K562 (cell line): ENCODE measurements at regions not wholly inside any gene's neighbourhood (a gene's known extent, or its start where the extent isn't known, plus 50 kb on each side); places are given as distances from the start of the nearest gene placed in this dataset.

Source experiments
- ATAC-seq: fragments of 200-7000 bp; cut with Tn5 transposase; 3 replicates; pipeline ENCODE4 v1.9.1; 2020; ENCODE audit warnings: moderate library complexity
- BruUV-seq: library from RNA; stranded (reverse); fragments of 400-500 nt; replicated peaks from 2 replicates; lab custom pipeline; 2021; lab: Mats Ljungman, UMichigan
- CTCF ChIA-PET: fragments of 300-600 bp; formaldehyde crosslinking; extraction: SDS; loops from one replicate; lab custom pipeline; 2021; ENCODE audit warnings: low intra/inter-chr PET ratio; lab: Yijun Ruan, JAX
- POLR2A ChIA-PET: fragments of 300-600, 350-650 bp; sonication (Branson Sonifier 250); formaldehyde crosslinking; extraction: SDS; loops from one replicate; lab custom pipeline; 2021; ENCODE audit warnings: antibody characterized with exemption, inconsistent platforms; lab: Yijun Ruan, JAX
- DNase-seq, 4 experiments: peaks; one replicate each; pipeline versions ENCODE4 v3.0.0 to v3.0.0-alpha.2; 2011 to 2018; ENCODE audit warnings: low spot score in 3 of 4, mixed read lengths in 3 of 4; ENCODE audit errors: extremely low read depth in 1 of 4
- FAIRE-seq: peaks from 2 replicates; lab custom pipeline; 2011; peaks lifted over from hg19 to GRCh38; lab: Jason Lieb, UNC
- H2AFZ ChIP-seq: 2 replicates; pipeline ENCODE4 v1.6.0; 2011; ENCODE audit warnings: low read depth, low read length, control low read depth, inconsistent platforms
- H3K27ac ChIP-seq: fragments of 200-600 bp; 3 replicates; pipeline ENCODE4 v1.8.0; 2011; ENCODE audit warnings: low read depth, mild to moderate bottlenecking, control low read depth, inconsistent platforms, low read length, moderate library complexity, mixed read lengths; ENCODE audit errors: extremely low read depth
- H3K27me3 ChIP-seq, 2 experiments: fragments of 300-600 bp in 1 of 2; 2 replicates in 1 of 2; 3 replicates in 1 of 2; pipeline versions ENCODE4 v1.6.0 to v1.8.0; 2011; ENCODE audit warnings: inconsistent platforms in 2 of 2, low read length in 2 of 2, mild to moderate bottlenecking in 1 of 2, mixed read lengths in 1 of 2, moderate library complexity in 1 of 2; ENCODE audit not compliant: control insufficient read depth in 2 of 2, insufficient read depth in 2 of 2
- H3K36me3 ChIP-seq: fragments of 300-600 bp; 3 replicates; pipeline ENCODE4 v1.8.0; 2011; ENCODE audit warnings: mild to moderate bottlenecking, low read length, inconsistent platforms; ENCODE audit not compliant: control insufficient read depth, insufficient read depth
- H3K4me1 ChIP-seq, 2 experiments: fragments of 200-600 bp in 1 of 2; replicated peaks in 1 of 2; 2 replicates in 1 of 2; 3 replicates in 1 of 2; pipeline versions ENCODE4 v1.5.1 to v1.8.0; 2011; ENCODE audit warnings: inconsistent platforms in 2 of 2, low read length in 2 of 2, mild to moderate bottlenecking in 1 of 2, mixed read lengths in 1 of 2, moderate library complexity in 1 of 2; ENCODE audit not compliant: control insufficient read depth in 2 of 2, insufficient read depth in 2 of 2
- H3K4me2 ChIP-seq: 2 replicates; pipeline ENCODE4 v1.6.1; 2011; ENCODE audit warnings: low read length, control low read depth, inconsistent platforms, mixed read lengths; ENCODE audit not compliant: insufficient read depth
- H3K4me3 ChIP-seq: fragments of 200-600 bp; sonication (generic), shearing (Covaris generic); 2 replicates; pipeline ENCODE4 v1.5.1; 2016; ENCODE audit warnings: control low read depth, inconsistent platforms
- H3K79me2 ChIP-seq: fragments of 200-600 bp; 3 replicates; pipeline ENCODE4 v1.8.0; 2011; ENCODE audit warnings: low read length, inconsistent platforms; ENCODE audit not compliant: control insufficient read depth, insufficient read depth
- H3K9ac ChIP-seq, 2 experiments: 2 replicates each; pipeline versions ENCODE4 v1.6.0 to v1.6.1; 2011; ENCODE audit warnings: low read depth in 2 of 2, low read length in 2 of 2, control low read depth in 1 of 2, inconsistent platforms in 1 of 2, mild to moderate bottlenecking in 1 of 2, mixed read lengths in 1 of 2; ENCODE audit not compliant: insufficient read depth in 1 of 2
- H3K9me1 ChIP-seq: one replicate; pipeline ENCODE4 v1.6.0; 2011; ENCODE audit warnings: inconsistent platforms, mild to moderate bottlenecking, low read length, moderate library complexity; ENCODE audit not compliant: control insufficient read depth, insufficient read depth
- H3K9me3 ChIP-seq: replicated peaks from 2 replicates; pipeline ENCODE4 v1.5.1; 2011; ENCODE audit warnings: low read depth, low read length, inconsistent platforms; ENCODE audit not compliant: control insufficient read depth, insufficient read depth
- H4K20me1 ChIP-seq: replicated peaks from 2 replicates; pipeline ENCODE4 v1.6.1; 2011; ENCODE audit warnings: low read length, inconsistent platforms, mixed read lengths; ENCODE audit not compliant: control insufficient read depth, insufficient read depth
- EGR1 ChIP-seq: fragments of 450-650 bp; conservative IDR thresholded peaks from 2 replicates; pipeline ENCODE4 v1.6.1; 2017; ENCODE audit warnings: mild to moderate bottlenecking
- PCBP2 ChIP-seq: fragments of 200-400 bp; formaldehyde crosslinking; IDR thresholded peaks from 2 replicates; pipeline ENCODE4 v1.6.1; 2018; ENCODE audit warnings: low read length, low read depth, mild to moderate bottlenecking, moderate library complexity; ENCODE audit not compliant: poor library complexity, severe bottlenecking
- SIN3B ChIP-seq: fragments of 450-650 bp; IDR thresholded peaks from 2 replicates; pipeline ENCODE4 v1.6.1; 2017; ENCODE audit warnings: low read depth, mild to moderate bottlenecking, moderate library complexity
- TAF15 ChIP-seq: fragments of 200-400 bp; formaldehyde crosslinking; IDR thresholded peaks from 2 replicates; pipeline ENCODE4 v1.6.1; 2017; ENCODE audit warnings: mild to moderate bottlenecking, low read depth, low read length, moderate library complexity
- ZBTB43 ChIP-seq: sonication (generic); formaldehyde crosslinking; IDR thresholded peaks from 2 replicates; pipeline ENCODE4 v1.8.0; 2023; ENCODE audit warnings: mild to moderate bottlenecking, missing genetic modification reagents
- ZBTB49 ChIP-seq: sonication (generic); formaldehyde crosslinking; IDR thresholded peaks from 2 replicates; pipeline ENCODE4 v1.8.0; 2022; ENCODE audit warnings: missing genetic modification reagents, mild to moderate bottlenecking, borderline replicate concordance
- ZNF263 ChIP-seq: sonication (generic); formaldehyde crosslinking; IDR thresholded peaks from 2 replicates; pipeline ENCODE4 v1.8.0; 2022; ENCODE audit warnings: mild to moderate bottlenecking, missing genetic modification reagents, borderline replicate concordance
- in situ Hi-C: fragments of 300-500 bp; cut with MboI; formaldehyde crosslinking; loops from 4 replicates; pipeline ENCODE4 v1.15.0; 2018; ENCODE audit warnings: inconsistent platforms, mixed read lengths
- intact Hi-C: fragments of 100-400 bp; cut with micrococcal nuclease; formaldehyde crosslinking; loops from 2 replicates; pipeline ENCODE4 v1.14.2; 2022
- TF ChIP-seq, protein P1 (sequence below), 2 experiments: fragments of 150-350 bp in 1 of 2; IDR thresholded peaks; 2 replicates each; pipeline ENCODE4 v1.6.1; 2012 to 2016; ENCODE audit warnings: low read depth in 2 of 2, low read length in 2 of 2, mild to moderate bottlenecking in 1 of 2, moderate library complexity in 1 of 2
- TF ChIP-seq, protein P2 (sequence below): fragments of 250-450 bp; sonication (Bioruptor Pico); IDR thresholded peaks from 2 replicates; pipeline ENCODE4 v1.6.1; 2021; ENCODE audit warnings: mild to moderate bottlenecking

GRCh38 chr1:230567221-230567575, 75.1 kb upstream of the COG2 start:
- H4K20me1 ChIP-seq: no peaks in the 10 kb centered on the region
- intact Hi-C loops: no loop called here
- TF ChIP-seq ZNF263 (CRISPR knock-in tag) (no peak), PCBP2 (no peak), TAF15 (no peak), EGR1 (no peak), ZBTB43 (CRISPR knock-in tag) (no peak), SIN3B (no peak), ZBTB49 (CRISPR knock-in tag) (no peak)
- TF ChIP-seq, protein P1, sequence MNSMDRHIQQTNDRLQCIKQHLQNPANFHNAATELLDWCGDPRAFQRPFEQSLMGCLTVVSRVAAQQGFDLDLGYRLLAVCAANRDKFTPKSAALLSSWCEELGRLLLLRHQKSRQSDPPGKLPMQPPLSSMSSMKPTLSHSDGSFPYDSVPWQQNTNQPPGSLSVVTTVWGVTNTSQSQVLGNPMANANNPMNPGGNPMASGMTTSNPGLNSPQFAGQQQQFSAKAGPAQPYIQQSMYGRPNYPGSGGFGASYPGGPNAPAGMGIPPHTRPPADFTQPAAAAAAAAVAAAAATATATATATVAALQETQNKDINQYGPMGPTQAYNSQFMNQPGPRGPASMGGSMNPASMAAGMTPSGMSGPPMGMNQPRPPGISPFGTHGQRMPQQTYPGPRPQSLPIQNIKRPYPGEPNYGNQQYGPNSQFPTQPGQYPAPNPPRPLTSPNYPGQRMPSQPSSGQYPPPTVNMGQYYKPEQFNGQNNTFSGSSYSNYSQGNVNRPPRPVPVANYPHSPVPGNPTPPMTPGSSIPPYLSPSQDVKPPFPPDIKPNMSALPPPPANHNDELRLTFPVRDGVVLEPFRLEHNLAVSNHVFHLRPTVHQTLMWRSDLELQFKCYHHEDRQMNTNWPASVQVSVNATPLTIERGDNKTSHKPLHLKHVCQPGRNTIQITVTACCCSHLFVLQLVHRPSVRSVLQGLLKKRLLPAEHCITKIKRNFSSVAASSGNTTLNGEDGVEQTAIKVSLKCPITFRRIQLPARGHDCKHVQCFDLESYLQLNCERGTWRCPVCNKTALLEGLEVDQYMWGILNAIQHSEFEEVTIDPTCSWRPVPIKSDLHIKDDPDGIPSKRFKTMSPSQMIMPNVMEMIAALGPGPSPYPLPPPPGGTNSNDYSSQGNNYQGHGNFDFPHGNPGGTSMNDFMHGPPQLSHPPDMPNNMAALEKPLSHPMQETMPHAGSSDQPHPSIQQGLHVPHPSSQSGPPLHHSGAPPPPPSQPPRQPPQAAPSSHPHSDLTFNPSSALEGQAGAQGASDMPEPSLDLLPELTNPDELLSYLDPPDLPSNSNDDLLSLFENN (IDR thresholded peaks at IDR 0.05; ENCODE audit: low read depth in 2 of 2, low read length in 2 of 2): no peak
- TF ChIP-seq, protein P2, sequence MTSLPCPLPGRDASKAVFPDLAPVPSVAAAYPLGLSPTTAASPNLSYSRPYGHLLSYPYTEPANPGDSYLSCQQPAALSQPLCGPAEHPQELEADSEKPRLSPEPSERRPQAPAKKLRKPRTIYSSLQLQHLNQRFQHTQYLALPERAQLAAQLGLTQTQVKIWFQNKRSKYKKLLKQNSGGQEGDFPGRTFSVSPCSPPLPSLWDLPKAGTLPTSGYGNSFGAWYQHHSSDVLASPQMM (CRISPR knock-in tag): no peak
- no peak overlapping the region for H2AFZ ChIP-seq
- FAIRE-seq (no peak), ATAC-seq (no peak), DNase-seq (no peak)
- no TSS peak for BruUV-seq
- H3K9me3 ChIP-seq: no peaks in the 10 kb centered on the region
- no peaks in the 10 kb centered on the region for H3K9me1 ChIP-seq
- H3K27ac ChIP-seq: no peak overlapping the region
- H3K36me3 ChIP-seq: no peaks in the 10 kb centered on the region
- CTCF ChIA-PET: no interaction called here
- H3K4me2 ChIP-seq: no peak overlapping the region
- in situ Hi-C loops: no loop called here
- POLR2A ChIA-PET: interaction anchor here (1.0 to 1.2 kb wide), 2 partner anchors 15 to 23 kb away, joined by 3 to 4 read pairs; no protein-coding TSS in a partner anchor
- H3K4me1 ChIP-seq: no peaks in the 10 kb centered on the region
- H3K27me3 ChIP-seq: peaks cover 0 to 3% of the 10 kb centered on the region in 2 experiments; a peak in 1 of 5 replicates
- no peak overlapping the region for H3K4me3 ChIP-seq
- no peak overlapping the region for H3K9ac ChIP-seq
- no peaks in the 10 kb centered on the region for H3K79me2 ChIP-seq
